SK-N-SH (cell line): ENCODE measurements at regions not wholly inside any gene's neighbourhood (a gene's known extent, or its start where the extent isn't known, plus 50 kb on each side); places are given as distances from the start of the nearest gene placed in this dataset.

Experiments used
- ELF1 ChIP-seq: IDR thresholded peaks from 2 replicates; pipeline ENCODE4 v1.4.0; 2012
- EZH2phosphoT487 ChIP-seq: fragments of 200-600 bp; sonication (generic); IDR thresholded peaks from 2 replicates; pipeline ENCODE4 v1.6.1; 2017; ENCODE audit warnings: low read depth, mixed run types, mild to moderate bottlenecking, antibody characterized with exemption, moderate library complexity, borderline replicate concordance
- GABPA ChIP-seq: IDR thresholded peaks from 2 replicates; pipeline ENCODE4 v1.4.0; 2012; ENCODE audit warnings: low read depth, mild to moderate bottlenecking
- NFIC ChIP-seq: IDR thresholded peaks from 2 replicates; pipeline ENCODE4 v1.4.0; 2012; ENCODE audit warnings: borderline replicate concordance
- POLR2AphosphoS5 ChIP-seq: IDR thresholded peaks from 2 replicates; pipeline ENCODE4 v1.6.1; 2012; ENCODE audit warnings: low read depth, low read length
- RFX5 ChIP-seq: IDR thresholded peaks from 2 replicates; pipeline ENCODE4 v1.6.1; 2012; ENCODE audit warnings: mild to moderate bottlenecking, improper control_type of control experiment, low read length
- YY1 ChIP-seq: IDR thresholded peaks from 2 replicates; pipeline ENCODE4 v1.4.0; 2012; ENCODE audit warnings: low read depth, mild to moderate bottlenecking
- TF ChIP-seq, protein P1 (sequence below): fragments of 200-600 bp; sonication (generic); IDR thresholded peaks from 2 replicates; pipeline ENCODE4 v1.6.1; 2017; ENCODE audit warnings: antibody characterized with exemption, mild to moderate bottlenecking, moderate library complexity
- TF ChIP-seq, protein P2 (sequence below): IDR thresholded peaks from 2 replicates; pipeline ENCODE4 v1.4.0; 2012; ENCODE audit warnings: low read depth

DNA sequence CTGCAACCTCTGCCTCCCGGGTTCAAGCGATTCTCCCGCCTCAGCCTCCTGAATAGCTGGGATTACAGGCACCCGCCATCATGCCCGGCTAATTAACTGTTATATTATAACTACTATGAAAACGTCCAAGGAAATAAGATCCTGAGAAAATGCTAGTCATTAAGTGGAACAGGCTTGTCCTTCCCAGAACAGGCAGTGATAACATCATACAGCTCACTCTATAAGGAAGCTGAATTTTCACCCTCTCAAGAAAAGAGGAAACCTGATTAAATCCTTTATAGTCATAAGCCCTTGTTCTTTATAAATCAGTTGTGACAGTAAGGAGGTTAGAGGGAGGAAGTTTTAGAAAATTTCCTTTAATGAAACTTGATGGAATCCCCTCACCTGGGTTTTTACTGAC is 163.9 kb upstream of the CLINT1 start:
- TF ChIP-seq ELF1 (no peak), RFX5 (no peak), NFIC (no peak), POLR2AphosphoS5 (no peak), EZH2phosphoT487 (no peak), YY1 (no peak), GABPA (no peak)
- TF ChIP-seq, protein P1, sequence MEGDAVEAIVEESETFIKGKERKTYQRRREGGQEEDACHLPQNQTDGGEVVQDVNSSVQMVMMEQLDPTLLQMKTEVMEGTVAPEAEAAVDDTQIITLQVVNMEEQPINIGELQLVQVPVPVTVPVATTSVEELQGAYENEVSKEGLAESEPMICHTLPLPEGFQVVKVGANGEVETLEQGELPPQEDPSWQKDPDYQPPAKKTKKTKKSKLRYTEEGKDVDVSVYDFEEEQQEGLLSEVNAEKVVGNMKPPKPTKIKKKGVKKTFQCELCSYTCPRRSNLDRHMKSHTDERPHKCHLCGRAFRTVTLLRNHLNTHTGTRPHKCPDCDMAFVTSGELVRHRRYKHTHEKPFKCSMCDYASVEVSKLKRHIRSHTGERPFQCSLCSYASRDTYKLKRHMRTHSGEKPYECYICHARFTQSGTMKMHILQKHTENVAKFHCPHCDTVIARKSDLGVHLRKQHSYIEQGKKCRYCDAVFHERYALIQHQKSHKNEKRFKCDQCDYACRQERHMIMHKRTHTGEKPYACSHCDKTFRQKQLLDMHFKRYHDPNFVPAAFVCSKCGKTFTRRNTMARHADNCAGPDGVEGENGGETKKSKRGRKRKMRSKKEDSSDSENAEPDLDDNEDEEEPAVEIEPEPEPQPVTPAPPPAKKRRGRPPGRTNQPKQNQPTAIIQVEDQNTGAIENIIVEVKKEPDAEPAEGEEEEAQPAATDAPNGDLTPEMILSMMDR, result no peak
- TF ChIP-seq, protein P2, sequence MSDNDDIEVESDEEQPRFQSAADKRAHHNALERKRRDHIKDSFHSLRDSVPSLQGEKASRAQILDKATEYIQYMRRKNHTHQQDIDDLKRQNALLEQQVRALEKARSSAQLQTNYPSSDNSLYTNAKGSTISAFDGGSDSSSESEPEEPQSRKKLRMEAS, result no peak
